ENCODE measurements at regions not wholly inside any gene's neighbourhood (a gene's known extent, or its start where the extent isn't known, plus 50 kb on each side); places are given as distances from the start of the nearest gene placed in this dataset.

GRCh38 chr6:144953552-144954240, 668.6 kb downstream of the UTRN start:
- no peak for TF ChIP-seq YY1 (IDR thresholded peaks at IDR 0.05; ENCODE audit: insufficient read depth, insufficient read length)
- TF ChIP-seq ZNF274 (IDR thresholded peaks at IDR 0.05; ENCODE audit: low read depth, low read length), result no peak

Measured in NT2/D1 (cell line).